Lower leg skin (tissue), 4 donors: ENCODE measurements at regions not wholly inside any gene's neighbourhood (a gene's known extent, or its start where the extent isn't known, plus 50 kb on each side); places are given as distances from the start of the nearest gene placed in this dataset.
"Not testable (repeated sequence)": the region's sequence is repeated elsewhere in the genome, so short reads cannot be mapped to it uniquely, and the experiment has no call there.

Experiments used
- DNase-seq, 2 donors: peaks; one replicate each; pipeline ENCODE4 v3.0.0-alpha.2; 2019; ENCODE audit warnings: low spot score in 2 of 2
- H3K4me3 ChIP-seq: fragments of 200-600 bp; sonication (generic); 2 replicates; pipeline ENCODE4 v1.5.1; 2017; ENCODE audit warnings: mild to moderate bottlenecking, low read depth; ENCODE audit not compliant: poor library complexity, severe bottlenecking
- POLR2A ChIP-seq, 2 donors: fragments of 450-650 bp; IDR thresholded peaks; one replicate each; pipeline ENCODE4 v1.6.1; 2016 to 2017; ENCODE audit warnings: antibody characterized with exemption in 2 of 2, mild to moderate bottlenecking in 1 of 2, moderate library complexity in 1 of 2
- WGBS, 2 donors: methylation state at CpG; one replicate each; pipeline ENCODE4 v1.1.5; 2018; 5-methylcytosine and 5-hydroxymethylcytosine counted together
- intact Hi-C: fragments of 100-400 bp; cut with DNase I; formaldehyde crosslinking; loops from one replicate; pipeline ENCODE4 v1.15.0; 2023; ENCODE audit warnings: low total_unique reads
- TF ChIP-seq, protein P1 (sequence below), 3 donors: fragments of 450-650 bp; IDR thresholded peaks; one replicate each; pipeline ENCODE4 v1.5.1; 2016; ENCODE audit warnings: antibody characterized with exemption in 3 of 3, mild to moderate bottlenecking in 3 of 3, moderate library complexity in 2 of 3

DNA sequence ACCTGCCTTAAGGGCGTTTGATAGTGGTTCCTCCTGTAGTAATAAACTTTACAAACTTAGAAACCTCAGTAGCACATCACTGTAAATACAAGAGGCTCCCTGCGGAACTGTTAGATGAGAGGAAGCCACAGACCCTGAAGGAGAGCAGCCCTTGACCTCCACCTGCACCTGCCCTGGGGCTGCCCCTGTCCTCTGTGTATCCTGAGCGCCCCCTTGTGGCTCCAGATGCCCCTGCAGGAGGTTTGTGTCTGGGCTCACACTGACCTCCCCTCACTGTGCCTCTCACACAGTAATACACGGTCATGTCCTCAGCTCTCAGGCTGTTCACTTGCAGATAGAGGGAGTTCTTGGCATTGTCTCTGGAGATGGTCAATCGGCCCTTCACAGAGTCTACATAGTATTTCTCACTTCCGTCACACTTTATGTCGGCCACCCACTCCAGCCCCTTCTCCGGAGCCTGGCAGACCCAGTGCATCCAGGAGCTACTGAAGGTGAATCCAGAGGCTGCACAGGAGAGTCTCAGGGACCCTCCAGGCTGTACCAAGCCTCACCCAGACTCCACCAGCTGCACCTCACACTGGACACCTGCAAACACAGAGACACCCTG, 1059.8 kb downstream of the TMEM121 start:
- no peak for DNase-seq
- H3K4me3 ChIP-seq, result no peak overlapping the region
- WGBS, 2 donors, result 60 to 63% methylated on average over 8 of the region's 8 CpGs
- TF ChIP-seq, protein P1, sequence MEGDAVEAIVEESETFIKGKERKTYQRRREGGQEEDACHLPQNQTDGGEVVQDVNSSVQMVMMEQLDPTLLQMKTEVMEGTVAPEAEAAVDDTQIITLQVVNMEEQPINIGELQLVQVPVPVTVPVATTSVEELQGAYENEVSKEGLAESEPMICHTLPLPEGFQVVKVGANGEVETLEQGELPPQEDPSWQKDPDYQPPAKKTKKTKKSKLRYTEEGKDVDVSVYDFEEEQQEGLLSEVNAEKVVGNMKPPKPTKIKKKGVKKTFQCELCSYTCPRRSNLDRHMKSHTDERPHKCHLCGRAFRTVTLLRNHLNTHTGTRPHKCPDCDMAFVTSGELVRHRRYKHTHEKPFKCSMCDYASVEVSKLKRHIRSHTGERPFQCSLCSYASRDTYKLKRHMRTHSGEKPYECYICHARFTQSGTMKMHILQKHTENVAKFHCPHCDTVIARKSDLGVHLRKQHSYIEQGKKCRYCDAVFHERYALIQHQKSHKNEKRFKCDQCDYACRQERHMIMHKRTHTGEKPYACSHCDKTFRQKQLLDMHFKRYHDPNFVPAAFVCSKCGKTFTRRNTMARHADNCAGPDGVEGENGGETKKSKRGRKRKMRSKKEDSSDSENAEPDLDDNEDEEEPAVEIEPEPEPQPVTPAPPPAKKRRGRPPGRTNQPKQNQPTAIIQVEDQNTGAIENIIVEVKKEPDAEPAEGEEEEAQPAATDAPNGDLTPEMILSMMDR (IDR thresholded peaks at IDR 0.05), result no peak
- no peak for TF ChIP-seq POLR2A (IDR thresholded peaks at IDR 0.05)
- intact Hi-C loops, result no loop called here

DNA sequence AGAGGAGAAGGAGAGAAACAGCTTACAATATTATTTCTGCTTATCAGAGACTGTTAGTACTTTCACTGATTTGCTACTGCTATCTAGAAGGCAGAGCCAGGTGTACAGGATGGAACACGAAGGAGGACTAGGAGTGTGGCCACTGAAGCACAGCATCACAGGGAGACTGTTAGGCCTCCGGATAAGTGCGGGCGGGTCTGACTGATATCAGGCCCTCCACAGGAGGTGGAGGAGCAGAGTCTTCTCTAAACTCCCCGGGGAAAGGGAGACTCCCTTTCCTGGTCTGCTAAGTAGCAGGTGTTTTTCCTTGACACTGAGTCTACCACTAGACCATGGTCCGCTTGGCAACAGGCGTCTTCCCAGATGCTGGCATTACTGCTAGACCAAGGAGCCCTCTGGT, 1065.2 kb downstream of the TMEM121 start:
- WGBS, 2 donors, result 82 to 90% methylated on average over 7 of the region's 7 CpGs
- DNase-seq, result peak in 1 of 2 donors; percentile 61
- intact Hi-C loops, H3K4me3 ChIP-seq: not testable (repeated sequence)

DNA sequence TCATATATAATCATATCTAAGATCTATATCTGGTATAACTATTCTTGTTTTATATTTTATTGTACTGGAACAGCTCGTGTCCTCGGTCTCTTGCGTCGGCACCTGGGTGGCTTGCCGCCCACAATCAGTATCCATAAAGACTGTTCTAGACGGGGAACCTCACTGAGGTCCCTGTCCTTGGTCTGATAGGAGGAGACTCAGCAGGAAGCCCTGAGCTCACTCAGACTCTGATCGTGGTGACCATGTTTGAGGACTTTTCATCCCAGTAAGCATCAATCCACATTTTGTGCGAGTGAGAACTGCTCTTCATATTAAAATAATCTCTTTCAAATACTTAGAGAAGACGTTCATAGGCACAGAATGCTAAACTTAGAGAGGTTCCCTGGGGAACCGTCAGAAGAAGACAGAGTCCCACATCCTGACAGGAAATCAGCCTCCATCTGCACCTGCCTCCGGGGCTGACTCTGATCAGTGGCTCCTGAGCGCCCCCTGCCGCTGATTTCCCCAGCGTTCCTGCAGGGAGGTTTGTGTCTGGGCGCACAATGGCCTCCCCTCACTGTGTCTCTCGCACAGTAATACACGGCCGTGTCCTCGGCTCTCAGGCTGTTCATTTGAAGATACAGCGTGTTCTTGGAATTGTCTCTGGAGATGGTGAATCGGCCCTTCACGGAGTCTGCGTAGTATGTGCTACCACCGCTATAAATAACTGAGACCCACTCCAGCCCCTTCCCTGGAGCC, 1065.9 kb downstream of the TMEM121 start:
- DNase-seq, intact Hi-C loops, H3K4me3 ChIP-seq: not testable (repeated sequence)
- 61 to 70% methylated on average over 16 to 20 of the region's 24 CpGs for WGBS, 2 donors

DNA sequence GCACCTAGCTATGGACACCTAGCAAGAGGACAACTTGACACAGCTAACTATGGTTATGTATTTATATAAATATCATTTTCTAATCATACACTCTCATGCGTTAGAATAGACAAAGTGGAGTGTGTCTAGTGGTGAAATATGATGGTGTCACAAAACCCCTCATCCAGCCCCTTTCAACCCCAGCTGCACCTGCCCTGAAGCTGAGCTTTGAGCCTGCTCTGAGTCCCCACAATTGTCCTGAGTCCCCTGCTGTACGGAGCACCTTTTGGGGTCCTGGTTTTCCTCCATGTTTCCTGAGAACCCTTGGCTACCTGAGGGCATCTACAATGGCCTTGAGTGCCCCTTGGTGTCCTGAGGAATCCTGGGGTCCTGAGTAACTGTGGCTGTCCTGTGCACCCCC, 1072.8 kb downstream of the TMEM121 start:
- intact Hi-C loops, result no loop called here
- no peak for TF ChIP-seq POLR2A (IDR thresholded peaks at IDR 0.05)
- TF ChIP-seq, protein P1 (IDR thresholded peaks at IDR 0.05), result no peak
- 49 to 64% methylated on average over 2 of the region's 2 CpGs for WGBS, 2 donors
- no peak for DNase-seq
- H3K4me3 ChIP-seq, result no peak overlapping the region

DNA sequence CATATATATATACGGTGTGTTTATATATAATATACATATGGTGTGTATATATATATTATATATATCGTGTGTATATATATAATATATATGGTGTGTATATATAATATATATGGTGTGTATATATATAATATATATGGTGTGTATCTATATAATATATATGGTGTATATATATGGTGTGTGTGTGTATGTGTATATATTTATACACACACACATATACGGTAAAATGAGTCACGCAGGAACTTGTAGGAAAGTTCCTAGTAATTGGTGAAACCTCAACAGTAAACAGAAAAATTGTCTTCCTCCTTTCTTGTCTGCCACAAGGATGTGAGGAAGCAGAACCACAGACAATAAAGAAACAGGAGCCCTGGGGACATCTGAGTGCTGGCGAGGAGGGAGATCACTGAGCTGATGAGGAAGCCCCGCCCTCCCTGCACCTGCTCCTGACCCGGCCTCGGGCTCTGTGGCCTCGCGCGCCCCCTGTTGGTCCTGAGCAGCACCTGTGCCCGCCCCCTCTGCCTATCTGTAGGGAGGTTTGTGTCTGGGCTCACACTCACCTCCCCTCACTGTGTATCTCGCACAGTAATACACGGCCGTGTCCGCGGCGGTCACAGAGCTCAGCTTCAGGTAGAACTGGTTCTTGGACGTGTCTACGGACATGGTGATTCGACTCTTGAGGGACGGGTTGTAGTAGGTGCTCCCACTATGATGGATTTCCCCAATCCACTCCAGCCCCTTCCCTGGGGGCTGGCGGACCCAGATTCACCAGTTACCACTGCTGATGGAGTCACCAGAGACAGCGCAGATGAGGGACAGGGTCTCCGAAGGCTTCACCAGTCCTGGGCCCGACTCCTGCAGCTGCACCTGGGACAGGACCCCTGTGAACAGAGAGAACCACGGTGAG, 1079.4 kb downstream of the TMEM121 start:
- TF ChIP-seq, protein P1 (IDR thresholded peaks at IDR 0.05), result no peak
- no peak for TF ChIP-seq POLR2A (IDR thresholded peaks at IDR 0.05)
- DNase-seq, result no peak
- no peak overlapping the region for H3K4me3 ChIP-seq
- intact Hi-C loops, result no loop called here
- 54 to 62% methylated on average over 27 of the region's 27 CpGs for WGBS, 2 donors

DNA sequence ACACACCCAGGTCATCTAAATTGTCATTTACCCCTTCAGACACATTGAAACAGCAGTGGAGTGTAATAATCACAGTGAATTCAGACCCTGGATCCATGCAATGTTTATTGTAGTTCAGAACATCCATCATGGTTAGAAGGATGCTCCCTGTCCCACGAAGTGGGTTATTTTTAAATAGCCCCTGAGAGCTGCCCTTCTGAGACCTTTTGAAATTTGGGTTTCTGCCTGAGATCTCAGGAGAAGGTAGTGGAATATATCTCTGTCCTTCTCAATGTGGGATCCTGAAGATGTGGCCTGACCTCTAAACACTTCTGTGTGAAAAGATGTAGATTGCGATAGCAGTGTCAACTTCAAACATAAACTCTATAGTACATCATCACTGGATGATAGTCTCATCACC, 1080.6 kb downstream of the TMEM121 start:
- H3K4me3 ChIP-seq, result no peak overlapping the region
- no peak for DNase-seq
- intact Hi-C loops, result no loop called here
- WGBS, 2 donors, result 57 to 60% methylated on average over 2 of the region's 2 CpGs
- TF ChIP-seq, protein P1 (IDR thresholded peaks at IDR 0.05), result no peak
- no peak for TF ChIP-seq POLR2A (IDR thresholded peaks at IDR 0.05)
